IMR-90 (cell line): ENCODE measurements at regions not wholly inside any gene's neighbourhood (a gene's known extent, or its start where the extent isn't known, plus 50 kb on each side); places are given as distances from the start of the nearest gene placed in this dataset.

Experiments
- BHLHE40 ChIP-seq: fragments of 150-350 bp; IDR thresholded peaks from 2 replicates; pipeline ENCODE4 v1.6.1; 2016; ENCODE audit warnings: mild to moderate bottlenecking, low read depth, low read length
- CEBPB ChIP-seq: IDR thresholded peaks from 2 replicates; pipeline ENCODE4 v1.6.1; 2012; ENCODE audit warnings: low read depth, low read length, improper control_type of control experiment
- CHD1 ChIP-seq: IDR thresholded peaks from 2 replicates; pipeline ENCODE4 v1.6.1; 2012; ENCODE audit warnings: low read depth, low read length, improper control_type of control experiment
- FOS ChIP-seq: fragments of 150-350 bp; IDR thresholded peaks from 2 replicates; pipeline ENCODE4 v1.6.1; 2016; ENCODE audit warnings: low read depth, low read length
- MAFK ChIP-seq: IDR thresholded peaks from 2 replicates; pipeline ENCODE4 v1.6.1; 2012; ENCODE audit warnings: low read depth, low read length, improper control_type of control experiment
- MXI1 ChIP-seq: IDR thresholded peaks from 2 replicates; pipeline ENCODE4 v1.6.1; 2012; ENCODE audit warnings: low read depth, mild to moderate bottlenecking, low read length, moderate library complexity, borderline replicate concordance
- NFE2L2 ChIP-seq: fragments of 150-350 bp; IDR thresholded peaks from 2 replicates; pipeline ENCODE4 v1.6.1; 2016; ENCODE audit warnings: low read depth, mild to moderate bottlenecking, low read length
- POLR2A ChIP-seq: IDR thresholded peaks from 2 replicates; pipeline ENCODE4 v1.6.1; 2012; ENCODE audit warnings: mild to moderate bottlenecking, low read depth, low read length
- RAD21 ChIP-seq: IDR thresholded peaks from 2 replicates; pipeline ENCODE4 v1.6.1; 2012; ENCODE audit warnings: low read length, improper control_type of control experiment
- RCOR1 ChIP-seq: IDR thresholded peaks from 2 replicates; pipeline ENCODE4 v1.6.1; 2012; ENCODE audit warnings: mild to moderate bottlenecking, low read length, improper control_type of control experiment; ENCODE audit not compliant: insufficient replicate concordance
- RFX5 ChIP-seq: IDR thresholded peaks from 2 replicates; pipeline ENCODE4 v1.8.0; 2012; ENCODE audit warnings: low read depth, mild to moderate bottlenecking, low read length, moderate library complexity
- SMC3 ChIP-seq: fragments of 150-350 bp; IDR thresholded peaks from 2 replicates; pipeline ENCODE4 v1.6.1; 2016; ENCODE audit warnings: low read depth, mild to moderate bottlenecking, antibody characterized with exemption, low read length, moderate library complexity
- TF ChIP-seq, protein P1 (sequence below): conservative IDR thresholded peaks from 2 replicates; pipeline ENCODE4 v1.5.1; 2012; ENCODE audit warnings: mild to moderate bottlenecking, low read depth, low read length, improper control_type of control experiment
- TF ChIP-seq, protein P2 (sequence below): fragments of 150-350 bp; IDR thresholded peaks from 2 replicates; pipeline ENCODE4 v1.6.1; 2017; ENCODE audit warnings: mild to moderate bottlenecking, antibody characterized with exemption, low read length, low read depth

DNA sequence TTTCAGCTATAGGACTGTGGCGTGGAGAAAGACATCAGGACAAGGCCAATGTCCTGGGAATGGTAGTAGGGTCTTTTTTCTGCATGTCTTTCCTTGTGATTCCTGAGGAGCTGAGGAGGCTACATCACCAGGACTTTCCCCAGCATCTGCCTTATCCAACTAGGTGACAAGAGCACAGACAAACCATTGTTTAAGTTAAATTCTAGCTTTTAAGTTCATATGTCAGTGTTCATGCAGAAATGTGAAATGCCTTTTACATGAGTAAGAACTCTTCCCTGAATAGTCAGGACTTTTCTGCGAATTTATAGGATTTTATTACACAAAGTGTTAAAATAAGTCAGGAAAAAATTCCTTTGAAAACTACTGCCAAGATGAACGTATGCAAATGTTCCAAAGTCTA lies 154.2 kb downstream of the PTGER3 start:
- TF ChIP-seq, protein P1, sequence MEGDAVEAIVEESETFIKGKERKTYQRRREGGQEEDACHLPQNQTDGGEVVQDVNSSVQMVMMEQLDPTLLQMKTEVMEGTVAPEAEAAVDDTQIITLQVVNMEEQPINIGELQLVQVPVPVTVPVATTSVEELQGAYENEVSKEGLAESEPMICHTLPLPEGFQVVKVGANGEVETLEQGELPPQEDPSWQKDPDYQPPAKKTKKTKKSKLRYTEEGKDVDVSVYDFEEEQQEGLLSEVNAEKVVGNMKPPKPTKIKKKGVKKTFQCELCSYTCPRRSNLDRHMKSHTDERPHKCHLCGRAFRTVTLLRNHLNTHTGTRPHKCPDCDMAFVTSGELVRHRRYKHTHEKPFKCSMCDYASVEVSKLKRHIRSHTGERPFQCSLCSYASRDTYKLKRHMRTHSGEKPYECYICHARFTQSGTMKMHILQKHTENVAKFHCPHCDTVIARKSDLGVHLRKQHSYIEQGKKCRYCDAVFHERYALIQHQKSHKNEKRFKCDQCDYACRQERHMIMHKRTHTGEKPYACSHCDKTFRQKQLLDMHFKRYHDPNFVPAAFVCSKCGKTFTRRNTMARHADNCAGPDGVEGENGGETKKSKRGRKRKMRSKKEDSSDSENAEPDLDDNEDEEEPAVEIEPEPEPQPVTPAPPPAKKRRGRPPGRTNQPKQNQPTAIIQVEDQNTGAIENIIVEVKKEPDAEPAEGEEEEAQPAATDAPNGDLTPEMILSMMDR: no peak
- no peak for TF ChIP-seq POLR2A
- no peak for TF ChIP-seq CEBPB
- TF ChIP-seq RFX5: no peak
- no peak for TF ChIP-seq BHLHE40
- no peak for TF ChIP-seq MAFK
- no peak for TF ChIP-seq FOS
- TF ChIP-seq NFE2L2: no peak
- no peak for TF ChIP-seq RAD21
- no peak for TF ChIP-seq MXI1
- no peak for TF ChIP-seq CHD1
- no peak for TF ChIP-seq RCOR1
- TF ChIP-seq SMC3: no peak
- TF ChIP-seq, protein P2, sequence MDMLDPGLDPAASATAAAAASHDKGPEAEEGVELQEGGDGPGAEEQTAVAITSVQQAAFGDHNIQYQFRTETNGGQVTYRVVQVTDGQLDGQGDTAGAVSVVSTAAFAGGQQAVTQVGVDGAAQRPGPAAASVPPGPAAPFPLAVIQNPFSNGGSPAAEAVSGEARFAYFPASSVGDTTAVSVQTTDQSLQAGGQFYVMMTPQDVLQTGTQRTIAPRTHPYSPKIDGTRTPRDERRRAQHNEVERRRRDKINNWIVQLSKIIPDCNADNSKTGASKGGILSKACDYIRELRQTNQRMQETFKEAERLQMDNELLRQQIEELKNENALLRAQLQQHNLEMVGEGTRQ: no peak
